Fibroblast of the aortic adventitia (primary cell): ENCODE measurements at regions not wholly inside any gene's neighbourhood (a gene's known extent, or its start where the extent isn't known, plus 50 kb on each side); places are given as distances from the start of the nearest gene placed in this dataset.

ENCODE experiments used
- DNase-seq: peaks from one replicate; pipeline ENCODE4 v3.0.0-alpha.2; 2010; ENCODE audit warnings: low read depth
- H3K4me3 ChIP-seq: 2 replicates; pipeline ENCODE4 v1.5.1; 2011; ENCODE audit warnings: low read depth, mild to moderate bottlenecking, control low read depth, low read length, moderate library complexity
- CTCF ChIP-seq: IDR thresholded peaks from 2 replicates; pipeline ENCODE4 v1.5.1; 2011; ENCODE audit warnings: mild to moderate bottlenecking, low read length, control low read depth, inconsistent platforms; ENCODE audit not compliant: insufficient read depth

GRCh38 chr21:26698416-26698815 is 125.3 kb upstream of the CYYR1 start:
- DNase-seq = no peak
- no peak overlapping the region for H3K4me3 ChIP-seq
- no peak for TF ChIP-seq CTCF

GRCh38 chr21:26691416-26691815 is 118.3 kb upstream of the CYYR1 start:
- TF ChIP-seq CTCF = no peak
- H3K4me3 ChIP-seq = no peak overlapping the region
- no peak for DNase-seq

GRCh38 chr21:26686705-26687104 is 113.6 kb upstream of the CYYR1 start:
- no peak overlapping the region for H3K4me3 ChIP-seq
- no peak for TF ChIP-seq CTCF
- DNase-seq = no peak

- DNase-seq = peak; percentile 28
- TF ChIP-seq CTCF = no peak
- H3K4me3 ChIP-seq = no peak overlapping the region
Observed at GRCh38 chr21:26686278-26686677, 113.2 kb upstream of the CYYR1 start.

- DNase-seq = no peak
- TF ChIP-seq CTCF = no peak
- no peak overlapping the region for H3K4me3 ChIP-seq
Observed at GRCh38 chr21:26684889-26685288, 111.8 kb upstream of the CYYR1 start.

GRCh38 chr21:26683996-26684395 is 110.9 kb upstream of the CYYR1 start:
- no peak for TF ChIP-seq CTCF
- DNase-seq = no peak
- H3K4me3 ChIP-seq = no peak overlapping the region

- no peak overlapping the region for H3K4me3 ChIP-seq
- no peak for DNase-seq
- no peak for TF ChIP-seq CTCF
Observed at GRCh38 chr21:26679284-26679683, 106.2 kb upstream of the CYYR1 start.
